Neuron (in vitro differentiated cells): ENCODE measurements at regions not wholly inside any gene's neighbourhood (a gene's known extent, or its start where the extent isn't known, plus 50 kb on each side); places are given as distances from the start of the nearest gene placed in this dataset.
A peak's percentile ranks its signal among the peaks of the same experiment; 100 is the strongest.

Source experiments
- H2AFZ ChIP-seq: one replicate; pipeline ENCODE4 v1.6.1; 2013; ENCODE audit warnings: low read depth, mild to moderate bottlenecking, inconsistent platforms, low read length, moderate library complexity
- H3K27me3 ChIP-seq: one replicate; pipeline ENCODE4 v1.6.1; 2013; ENCODE audit warnings: low read length; ENCODE audit not compliant: insufficient read depth
- H3K36me3 ChIP-seq: one replicate; pipeline ENCODE4 v1.6.1; 2013; ENCODE audit warnings: low read length; ENCODE audit not compliant: insufficient read depth
- H3K4me1 ChIP-seq: one replicate; pipeline ENCODE4 v1.6.1; 2013; ENCODE audit warnings: low read length; ENCODE audit not compliant: insufficient read depth
- H3K4me3 ChIP-seq: 2 replicates; pipeline ENCODE4 v1.5.1; 2013; ENCODE audit warnings: mild to moderate bottlenecking, low read length, moderate library complexity
- H3K9me3 ChIP-seq: one replicate; pipeline ENCODE4 v1.6.1; 2013; ENCODE audit warnings: low read length

DNA sequence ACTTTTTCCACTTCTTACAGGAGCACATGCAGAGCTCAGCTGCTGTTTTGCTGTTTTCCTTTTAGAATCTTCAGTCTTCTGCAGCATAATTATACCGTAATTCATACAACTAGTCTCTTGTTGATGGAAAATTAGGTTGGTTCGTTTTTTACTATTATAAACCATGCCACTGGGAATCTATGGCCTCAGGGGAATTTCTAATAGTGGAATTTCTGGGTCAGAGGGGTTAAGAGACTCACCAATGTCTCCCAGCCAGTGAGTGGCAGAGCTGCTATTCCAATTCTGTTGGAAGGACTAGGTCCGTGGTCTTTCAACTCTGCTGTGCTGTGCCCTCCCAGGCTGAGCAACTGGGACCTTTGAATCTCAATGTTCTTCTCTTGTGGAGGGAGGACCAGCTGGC is 282.5 kb downstream of the ZSWIM6 start:
- Histone ChIP-seq H3K4me1 (peaks cover 54% of the 10 kb centered on the region), H3K27me3 (no peaks in the 10 kb centered on the region)

GRCh38 chr5:61617039-61617438 is 285.0 kb downstream of the ZSWIM6 start:
- no peak overlapping the region for H3K4me3 ChIP-seq
- no peak overlapping the region for H2AFZ ChIP-seq
- H3K27me3 ChIP-seq, result no peaks in the 10 kb centered on the region
- H3K9me3 ChIP-seq, result no peaks in the 10 kb centered on the region
- peaks cover 35% of the 10 kb centered on the region for H3K4me1 ChIP-seq
- no peaks in the 10 kb centered on the region for H3K36me3 ChIP-seq

More for the DNA sequence above, 282.5 kb downstream of the ZSWIM6 start:
- H3K36me3 ChIP-seq, result no peaks in the 10 kb centered on the region
- H3K9me3 ChIP-seq, result no peaks in the 10 kb centered on the region
- no peak overlapping the region for H2AFZ ChIP-seq
- no peak overlapping the region for H3K4me3 ChIP-seq

GRCh38 chr5:61617995-61618525 is 286.0 kb downstream of the ZSWIM6 start:
- Histone ChIP-seq H2AFZ (no peak overlapping the region), H3K4me1 (peaks cover 24% of the 10 kb centered on the region), H3K27me3 (no peaks in the 10 kb centered on the region), H3K36me3 (no peaks in the 10 kb centered on the region), H3K9me3 (no peaks in the 10 kb centered on the region), H3K4me3 (no peak overlapping the region)

GRCh38 chr5:61618577-61618976 is 286.5 kb downstream of the ZSWIM6 start:
- peaks cover 19% of the 10 kb centered on the region for H3K4me1 ChIP-seq
- no peaks in the 10 kb centered on the region for H3K36me3 ChIP-seq
- H3K27me3 ChIP-seq, result no peaks in the 10 kb centered on the region
- H3K4me3 ChIP-seq, result no peak overlapping the region
- H3K9me3 ChIP-seq, result no peaks in the 10 kb centered on the region
- no peak overlapping the region for H2AFZ ChIP-seq

- no peaks in the 10 kb centered on the region for H3K9me3 ChIP-seq
- no peaks in the 10 kb centered on the region for H3K27me3 ChIP-seq
- no peak overlapping the region for H3K4me3 ChIP-seq
- H3K36me3 ChIP-seq, result no peaks in the 10 kb centered on the region
- no peak overlapping the region for H2AFZ ChIP-seq
- H3K4me1 ChIP-seq, result peaks cover 16% of the 10 kb centered on the region
Measured at GRCh38 chr5:61619289-61619688, 287.2 kb downstream of the ZSWIM6 start.

GRCh38 chr5:61619777-61620518 is 287.9 kb downstream of the ZSWIM6 start:
- peaks cover 20% of the 10 kb centered on the region for H3K4me1 ChIP-seq
- H3K36me3 ChIP-seq, result no peaks in the 10 kb centered on the region
- H3K4me3 ChIP-seq, result no peak overlapping the region
- no peaks in the 10 kb centered on the region for H3K27me3 ChIP-seq
- H2AFZ ChIP-seq, result no peak overlapping the region
- H3K9me3 ChIP-seq, result no peaks in the 10 kb centered on the region

GRCh38 chr5:61620699-61621182 is 288.7 kb downstream of the ZSWIM6 start:
- Histone ChIP-seq H2AFZ (no peak overlapping the region), H3K4me1 (peaks cover 24% of the 10 kb centered on the region), H3K9me3 (no peaks in the 10 kb centered on the region), H3K4me3 (no peak overlapping the region), H3K36me3 (no peaks in the 10 kb centered on the region), H3K27me3 (no peaks in the 10 kb centered on the region)

GRCh38 chr5:61621202-61621650 is 289.2 kb downstream of the ZSWIM6 start:
- H3K9me3 ChIP-seq, result no peaks in the 10 kb centered on the region
- H3K27me3 ChIP-seq, result no peaks in the 10 kb centered on the region
- no peak overlapping the region for H3K4me3 ChIP-seq
- H3K36me3 ChIP-seq, result no peaks in the 10 kb centered on the region
- peaks cover 24% of the 10 kb centered on the region for H3K4me1 ChIP-seq
- H2AFZ ChIP-seq, result no peak overlapping the region

- Histone ChIP-seq H3K36me3 (no peaks in the 10 kb centered on the region), H3K4me3 (no peak overlapping the region), H3K4me1 (peaks cover 24% of the 10 kb centered on the region), H3K9me3 (no peaks in the 10 kb centered on the region), H2AFZ (no peak overlapping the region), H3K27me3 (no peaks in the 10 kb centered on the region)
Measured at GRCh38 chr5:61622156-61622555, 290.1 kb downstream of the ZSWIM6 start.

DNA sequence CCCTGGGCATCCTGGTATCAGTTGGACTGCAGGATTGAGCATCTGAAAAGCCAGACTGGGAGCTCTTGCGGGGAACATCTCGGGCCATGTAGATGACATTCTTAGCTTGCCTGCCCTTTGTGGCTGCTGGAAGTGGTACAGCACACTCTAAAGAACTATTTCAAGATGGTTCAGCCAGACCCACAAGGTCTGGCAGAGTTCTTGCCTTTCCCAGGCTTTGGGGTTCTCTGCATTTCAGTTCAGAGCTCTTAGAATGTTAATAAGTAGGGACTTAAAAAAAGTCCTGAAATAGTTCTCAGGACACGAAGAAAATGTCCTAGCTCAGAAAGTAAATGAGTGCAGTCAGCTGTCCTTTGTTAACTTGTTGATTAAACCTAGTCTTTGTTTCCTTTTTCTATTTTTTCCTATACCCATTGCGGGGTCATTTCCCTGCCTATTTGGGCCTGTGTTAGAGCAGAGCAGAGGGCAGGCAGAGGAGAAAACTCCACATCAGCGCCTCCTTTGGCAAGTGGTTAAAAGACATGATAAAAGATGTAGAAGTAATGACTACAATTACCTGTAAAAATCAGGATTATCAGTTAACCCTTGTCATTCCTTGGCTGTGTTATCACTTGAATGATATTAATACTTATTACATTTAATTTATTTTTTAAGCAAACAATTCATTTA is 291.5 kb downstream of the ZSWIM6 start:
- Histone ChIP-seq H3K27me3 (no peaks in the 10 kb centered on the region), H3K9me3 (no peaks in the 10 kb centered on the region), H3K36me3 (no peaks in the 10 kb centered on the region), H3K4me1 (peaks cover 24% of the 10 kb centered on the region), H2AFZ (no peak overlapping the region), H3K4me3 (no peak overlapping the region)

GRCh38 chr5:61624553-61625136 is 292.6 kb downstream of the ZSWIM6 start:
- peak overlapping the region; percentile 34 for H3K4me3 ChIP-seq
- H3K36me3 ChIP-seq, result no peaks in the 10 kb centered on the region
- H2AFZ ChIP-seq, result peak overlapping the region; percentile 84
- no peaks in the 10 kb centered on the region for H3K9me3 ChIP-seq
- peaks cover 19% of the 10 kb centered on the region for H3K4me1 ChIP-seq
- no peaks in the 10 kb centered on the region for H3K27me3 ChIP-seq

DNA sequence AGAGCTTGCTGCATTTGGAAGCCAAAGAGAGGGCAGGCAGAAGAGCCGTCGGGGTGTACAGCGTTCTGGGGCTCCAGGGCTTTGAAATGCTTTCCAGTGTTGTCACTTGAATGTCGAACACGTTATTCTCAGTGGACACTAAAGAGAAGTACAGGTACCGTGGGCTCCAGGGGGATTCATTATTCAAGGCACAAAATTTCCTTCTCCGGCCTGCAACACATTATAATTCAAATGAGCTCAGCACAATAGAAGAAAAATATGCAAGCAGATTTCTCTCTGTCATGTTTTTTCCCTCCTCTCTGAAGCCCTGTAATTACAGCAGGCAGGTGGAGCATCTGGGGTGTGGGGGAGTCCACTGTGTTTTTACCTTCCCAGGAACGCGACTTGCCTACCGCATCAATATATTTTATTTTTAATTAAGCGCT is 293.1 kb downstream of the ZSWIM6 start:
- Histone ChIP-seq H3K27me3 (no peaks in the 10 kb centered on the region), H2AFZ (peak overlapping the region; percentile 84), H3K4me3 (peak overlapping the region; percentile 34), H3K4me1 (peaks cover 18% of the 10 kb centered on the region), H3K9me3 (no peaks in the 10 kb centered on the region), H3K36me3 (no peaks in the 10 kb centered on the region)
